GM12872 (cell line): ENCODE measurements at regions not wholly inside any gene's neighbourhood (a gene's known extent, or its start where the extent isn't known, plus 50 kb on each side); places are given as distances from the start of the nearest gene placed in this dataset.

ENCODE experiments used
- TF ChIP-seq, protein P1 (sequence below): IDR thresholded peaks from 3 replicates; pipeline ENCODE4 v1.5.1; 2011; ENCODE audit warnings: low read depth, mild to moderate bottlenecking, low read length, moderate library complexity; ENCODE audit not compliant: insufficient read depth

DNA sequence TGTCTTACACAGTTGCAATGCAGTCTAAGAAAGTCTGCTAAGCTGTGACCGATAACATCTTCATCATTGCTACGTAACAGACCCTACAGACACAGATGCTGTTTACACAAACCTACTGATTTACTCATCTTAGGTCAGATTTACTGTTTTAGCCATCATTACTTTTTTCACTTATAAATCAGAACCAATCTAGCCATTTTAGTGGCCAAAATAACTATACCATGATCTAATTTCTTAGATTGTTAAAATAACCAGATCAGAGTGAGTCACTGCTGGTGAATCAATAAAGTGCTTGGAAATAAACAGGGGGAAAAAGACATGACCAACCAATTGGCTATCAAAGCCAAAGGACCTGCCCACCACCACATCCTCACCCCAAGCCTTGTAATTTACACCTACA, 57.0 kb upstream of the FOXN3 start:
- TF ChIP-seq, protein P1, sequence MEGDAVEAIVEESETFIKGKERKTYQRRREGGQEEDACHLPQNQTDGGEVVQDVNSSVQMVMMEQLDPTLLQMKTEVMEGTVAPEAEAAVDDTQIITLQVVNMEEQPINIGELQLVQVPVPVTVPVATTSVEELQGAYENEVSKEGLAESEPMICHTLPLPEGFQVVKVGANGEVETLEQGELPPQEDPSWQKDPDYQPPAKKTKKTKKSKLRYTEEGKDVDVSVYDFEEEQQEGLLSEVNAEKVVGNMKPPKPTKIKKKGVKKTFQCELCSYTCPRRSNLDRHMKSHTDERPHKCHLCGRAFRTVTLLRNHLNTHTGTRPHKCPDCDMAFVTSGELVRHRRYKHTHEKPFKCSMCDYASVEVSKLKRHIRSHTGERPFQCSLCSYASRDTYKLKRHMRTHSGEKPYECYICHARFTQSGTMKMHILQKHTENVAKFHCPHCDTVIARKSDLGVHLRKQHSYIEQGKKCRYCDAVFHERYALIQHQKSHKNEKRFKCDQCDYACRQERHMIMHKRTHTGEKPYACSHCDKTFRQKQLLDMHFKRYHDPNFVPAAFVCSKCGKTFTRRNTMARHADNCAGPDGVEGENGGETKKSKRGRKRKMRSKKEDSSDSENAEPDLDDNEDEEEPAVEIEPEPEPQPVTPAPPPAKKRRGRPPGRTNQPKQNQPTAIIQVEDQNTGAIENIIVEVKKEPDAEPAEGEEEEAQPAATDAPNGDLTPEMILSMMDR: no peak

- TF ChIP-seq, protein P1: no peak
Observed at GRCh38 chr14:89473569-89473968, 56.5 kb upstream of the FOXN3 start.

GRCh38 chr14:89470401-89470800, 53.4 kb upstream of the FOXN3 start:
- TF ChIP-seq, protein P1: no peak

- TF ChIP-seq, protein P1: no peak
Observed at GRCh38 chr14:89469210-89470198, 52.5 kb upstream of the FOXN3 start.

DNA sequence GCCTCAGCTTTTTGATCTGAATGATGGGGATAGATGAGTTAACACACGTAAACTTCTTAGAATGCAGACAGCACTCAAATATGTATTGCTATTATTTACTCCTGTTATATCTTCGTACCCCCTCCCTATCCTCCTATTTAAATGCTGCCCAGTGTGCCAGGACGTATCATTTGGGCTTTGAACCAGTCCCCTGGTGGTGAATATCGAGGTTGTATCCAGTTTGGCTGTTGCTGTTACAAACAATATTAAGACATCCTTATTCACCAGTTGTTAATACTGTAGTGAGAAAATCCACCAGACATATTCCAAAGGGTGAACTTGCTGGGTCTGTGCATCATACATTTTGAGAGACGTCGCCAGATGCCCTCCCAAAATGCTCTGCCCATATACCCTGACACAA, 51.5 kb upstream of the FOXN3 start:
- TF ChIP-seq, protein P1: no peak

GRCh38 chr14:89466944-89467343, 49.9 kb upstream of the FOXN3 start:
- TF ChIP-seq, protein P1: no peak
